HG03280 (cell line): ENCODE measurements at regions not wholly inside any gene's neighbourhood (a gene's known extent, or its start where the extent isn't known, plus 50 kb on each side); places are given as distances from the start of the nearest gene placed in this dataset.

Experiments used
- ATAC-seq: cut with Tn5 transposase; IDR thresholded peaks from one replicate; pipeline ENCODE4 v1.9.1; 2021; ENCODE audit warnings: mild to moderate bottlenecking, moderate library complexity; ENCODE audit not compliant: unreplicated experiment

DNA sequence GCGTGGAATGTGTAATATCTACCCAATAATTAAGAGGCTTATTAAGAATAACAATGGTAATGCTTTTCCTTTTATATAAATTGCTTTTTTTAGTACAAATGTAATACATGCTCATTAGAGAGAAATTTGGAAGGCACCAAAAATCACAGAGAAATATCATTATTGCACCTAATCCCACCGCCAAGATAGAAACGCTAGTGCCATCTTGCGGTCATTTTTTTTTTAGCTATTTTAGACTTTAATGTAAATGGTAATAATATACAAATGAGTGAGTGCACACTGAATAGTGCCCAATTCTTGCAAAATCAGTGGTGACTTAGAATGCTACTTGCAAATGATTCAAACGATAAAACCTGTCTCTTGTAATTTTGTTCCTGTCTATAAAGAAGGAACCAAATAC, 576.8 kb upstream of the TMEM132C start:
- ATAC-seq = no peak

DNA sequence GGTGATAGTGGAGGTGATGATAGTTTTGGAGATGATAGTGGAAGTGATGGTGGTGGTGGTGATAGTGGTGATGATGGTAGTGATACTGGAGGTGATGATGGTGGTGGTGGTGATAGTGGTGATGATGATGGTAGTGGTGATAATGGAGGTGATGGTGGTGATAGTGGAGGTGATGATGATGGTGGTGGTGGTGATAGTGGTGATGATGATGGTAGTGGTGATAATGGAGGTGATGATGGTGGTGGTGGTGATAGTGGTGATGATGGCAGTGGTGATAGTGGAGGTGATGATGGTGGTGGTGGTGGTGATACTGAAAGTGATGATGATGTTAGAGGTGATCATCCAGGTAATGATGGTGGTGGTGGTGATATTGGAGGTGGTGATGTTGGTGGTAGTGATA, 570.0 kb upstream of the TMEM132C start:
- ATAC-seq = no peak

DNA sequence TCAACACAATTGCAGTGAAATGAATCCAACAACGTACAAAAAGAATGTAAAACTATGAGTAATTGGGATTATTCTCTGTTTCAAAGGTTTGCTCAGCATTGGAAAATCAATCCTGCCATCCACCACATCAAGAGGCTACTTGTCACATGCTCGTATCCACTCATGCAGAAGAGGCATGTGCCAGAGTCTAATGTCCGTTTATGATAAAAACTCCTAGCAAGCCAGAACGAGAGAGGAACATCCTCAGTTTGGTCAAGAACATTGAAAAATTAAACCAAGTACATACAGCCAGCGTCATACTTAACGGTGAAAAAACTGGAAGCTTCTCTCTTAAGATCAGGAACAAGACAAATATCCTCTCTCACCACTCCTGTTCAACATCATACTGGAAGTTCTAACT, 563.9 kb upstream of the TMEM132C start:
- ATAC-seq = no peak

DNA sequence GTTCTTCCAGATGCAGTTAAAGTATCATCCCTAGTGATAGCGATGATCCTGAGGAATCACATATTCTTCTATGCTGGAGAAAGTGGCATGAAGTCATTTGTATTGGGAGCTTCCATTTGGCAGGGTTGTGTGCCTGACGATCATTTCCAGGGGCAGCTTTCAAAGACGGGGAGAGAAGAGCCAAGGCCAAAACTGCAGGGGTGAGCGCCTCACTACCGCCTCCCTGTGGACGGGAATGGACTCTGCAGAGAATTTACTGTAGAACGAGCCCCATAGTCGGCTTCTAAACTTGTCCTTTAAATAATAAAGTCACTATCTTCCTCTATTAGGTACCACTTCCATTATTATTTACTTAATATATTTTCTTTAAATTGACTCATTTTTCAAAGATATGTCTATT, 555.9 kb upstream of the TMEM132C start:
- ATAC-seq = no peak

DNA sequence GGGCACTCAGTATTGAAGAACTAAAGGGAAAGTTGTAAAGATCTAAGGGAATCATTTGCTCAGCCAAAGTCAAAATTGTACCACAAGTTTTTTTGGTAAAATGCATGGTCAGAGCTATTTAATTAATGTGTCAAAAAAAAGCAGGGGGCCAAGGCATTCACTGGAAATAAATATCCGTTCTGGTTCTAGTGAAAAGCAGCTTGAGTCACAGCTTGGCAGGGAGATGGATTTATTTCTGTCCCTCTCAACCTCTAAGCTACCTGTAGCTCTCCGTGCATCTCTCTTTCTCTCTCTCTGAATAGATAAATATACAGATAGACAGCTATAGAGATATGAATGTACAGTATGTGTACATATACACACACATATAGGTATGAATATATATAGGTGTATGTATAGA, 554.4 kb upstream of the TMEM132C start:
- no peak for ATAC-seq

DNA sequence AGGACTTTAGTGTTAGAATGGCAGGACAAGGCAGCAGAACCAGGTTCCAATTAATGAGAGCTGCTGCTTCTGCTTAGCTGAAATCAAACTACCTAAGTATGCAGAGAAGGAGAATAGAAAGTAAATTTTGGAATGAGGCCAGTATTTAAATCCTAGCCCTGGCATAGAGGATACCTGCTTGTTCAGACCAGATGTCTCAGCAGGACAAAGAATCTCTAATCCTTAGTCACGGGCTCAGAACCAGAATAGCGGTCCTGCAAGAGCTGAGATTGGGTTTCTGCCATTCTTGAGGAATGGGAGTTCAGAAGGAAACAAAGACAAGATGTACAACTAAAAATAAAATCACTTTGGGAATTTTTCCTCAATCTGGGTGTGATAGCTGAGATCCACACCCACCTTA, 550.8 kb upstream of the TMEM132C start:
- ATAC-seq = no peak

DNA sequence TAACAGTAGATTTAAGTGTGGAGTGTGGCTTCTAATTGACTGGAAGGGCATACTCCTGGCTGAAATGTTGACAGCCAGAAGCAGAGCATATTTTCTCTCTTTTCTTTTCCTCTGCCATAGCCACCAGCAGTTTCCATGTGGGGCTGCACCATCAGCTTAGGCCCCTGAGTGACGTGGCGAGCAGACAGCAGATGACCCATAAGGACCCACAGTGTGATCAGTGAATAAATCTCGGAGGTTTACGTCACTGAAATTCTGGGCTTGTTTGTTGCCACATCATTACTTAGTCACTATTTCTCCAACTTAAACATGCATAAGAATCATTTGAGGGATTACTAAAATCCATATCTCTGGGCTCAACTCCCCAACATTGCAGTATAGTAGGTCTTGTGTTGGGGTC, 549.7 kb upstream of the TMEM132C start:
- ATAC-seq = no peak

DNA sequence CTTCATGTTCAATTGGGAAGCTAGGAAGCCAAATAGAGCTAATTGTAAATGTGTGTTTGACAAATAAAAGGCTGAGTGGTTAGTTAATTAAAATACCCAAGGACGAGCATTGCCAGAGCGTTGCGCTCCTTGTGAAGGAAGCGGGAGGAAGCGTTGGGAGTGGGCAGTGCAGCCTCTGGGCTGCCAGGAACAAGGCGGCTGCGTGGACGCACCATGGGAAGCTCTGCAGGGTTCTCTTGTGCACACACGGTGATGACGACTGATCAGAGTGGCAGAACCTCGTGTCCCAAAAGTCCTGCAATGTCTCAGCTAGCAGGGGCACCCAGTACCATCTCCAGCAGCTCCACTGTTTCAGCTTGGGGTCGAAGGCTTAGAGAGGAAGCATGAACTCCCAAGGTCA, 546.6 kb upstream of the TMEM132C start:
- ATAC-seq = no peak

DNA sequence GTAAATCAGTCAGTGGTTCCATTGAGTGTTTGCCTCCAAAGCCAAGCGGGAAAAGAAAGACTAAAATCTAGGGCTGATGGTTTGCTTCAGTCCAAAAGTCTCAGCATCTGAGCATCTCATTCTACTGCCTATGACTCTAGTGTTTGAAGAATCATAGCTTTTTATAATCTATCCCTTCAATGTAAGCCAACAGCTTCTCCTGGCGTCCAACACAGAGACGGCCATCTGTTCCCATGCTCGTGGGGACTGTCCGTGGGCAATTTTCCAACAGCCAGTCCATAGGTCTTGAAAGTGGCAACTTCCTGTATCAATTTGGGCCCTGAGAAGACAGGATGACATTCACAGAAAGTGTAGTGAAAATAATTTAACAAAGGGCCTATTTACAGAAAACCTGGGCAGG, 544.4 kb upstream of the TMEM132C start:
- ATAC-seq = no peak

DNA sequence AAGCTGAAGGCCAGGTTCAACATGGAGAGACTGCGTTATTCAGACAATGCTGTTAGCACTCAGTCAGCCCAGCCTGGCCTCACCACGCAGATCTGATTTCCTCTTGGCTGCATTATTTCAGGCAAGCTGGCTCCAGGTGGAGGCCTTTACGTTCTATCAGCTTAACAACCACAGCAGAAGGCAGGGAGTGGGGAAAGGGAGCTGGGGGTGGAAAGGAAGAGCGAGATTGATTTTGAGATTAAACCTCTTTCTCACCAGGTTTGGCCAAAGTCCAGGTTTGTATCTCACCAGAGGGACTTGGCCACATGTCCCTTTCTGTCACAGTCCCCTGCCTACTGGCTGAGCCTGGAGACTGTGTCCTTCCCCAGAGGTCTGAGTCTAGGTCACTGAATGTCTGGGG, 543.7 kb upstream of the TMEM132C start:
- ATAC-seq = no peak

DNA sequence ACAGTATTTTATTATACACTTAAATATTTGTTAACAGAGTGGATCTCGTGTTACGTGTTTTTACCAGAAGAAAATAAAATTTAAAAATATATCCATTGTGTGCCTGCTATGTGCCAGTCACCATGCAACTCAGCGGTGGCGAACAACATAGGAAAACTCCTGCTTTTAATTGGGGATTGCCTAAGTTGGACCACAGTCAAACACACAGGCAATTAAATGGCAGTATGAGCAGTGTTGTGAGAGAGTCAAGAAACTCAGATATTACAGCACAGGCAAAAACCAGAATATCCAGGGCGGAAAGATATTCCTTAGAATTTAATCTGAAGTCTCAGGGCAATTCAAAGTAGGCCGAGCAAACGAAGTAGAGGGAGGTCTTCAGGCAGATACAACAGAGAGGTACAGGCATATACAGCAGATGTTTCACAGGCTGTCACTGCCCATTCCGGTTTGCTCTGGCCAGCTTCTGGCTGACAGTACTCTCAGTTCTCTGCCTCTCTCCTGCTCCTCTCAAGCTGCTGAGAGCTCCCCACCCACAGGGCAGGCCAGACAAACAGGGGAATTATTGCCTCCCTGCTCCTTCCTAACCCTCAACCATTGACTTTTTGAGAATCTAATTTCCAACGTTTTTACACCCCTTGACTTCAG, 540.2 kb upstream of the TMEM132C start:
- no peak for ATAC-seq

DNA sequence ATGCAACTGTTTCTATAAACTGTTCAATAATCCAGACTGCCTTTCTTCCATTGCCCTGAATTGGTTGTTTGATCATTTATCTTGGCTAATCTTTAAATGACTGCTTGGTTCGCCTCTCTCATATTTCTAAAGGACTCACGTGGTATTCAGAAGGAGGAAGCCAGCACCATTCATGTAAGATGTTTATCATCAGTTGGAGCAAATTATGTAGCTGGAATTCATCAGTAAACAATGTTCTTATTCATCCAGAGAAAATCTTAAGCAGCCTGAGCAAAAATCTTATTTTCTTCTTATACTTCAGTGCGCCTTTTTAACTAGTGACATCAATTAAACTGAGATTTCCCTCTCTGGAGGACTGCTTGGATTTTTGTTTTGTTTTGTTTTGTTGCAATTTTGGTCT, 538.7 kb upstream of the TMEM132C start:
- no peak for ATAC-seq

DNA sequence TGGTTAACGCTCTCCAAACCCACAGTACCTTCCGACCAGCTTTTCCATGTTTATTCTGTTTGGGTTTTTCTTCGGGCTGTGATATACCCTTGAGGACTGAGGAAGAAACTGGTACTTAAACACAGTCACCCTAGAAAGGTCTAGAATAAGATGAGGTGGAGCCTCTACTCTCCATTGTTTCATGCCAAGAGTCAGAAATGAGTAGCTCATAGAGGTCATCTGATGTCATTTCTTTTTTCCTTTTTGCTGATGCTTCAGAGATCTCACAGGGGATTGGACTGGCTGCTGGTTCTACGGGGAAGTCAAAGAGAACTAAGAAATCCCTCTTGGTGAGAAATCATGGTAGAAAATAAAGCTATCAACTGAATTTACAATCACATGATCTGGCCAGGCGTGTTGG, 538.2 kb upstream of the TMEM132C start:
- no peak for ATAC-seq

DNA sequence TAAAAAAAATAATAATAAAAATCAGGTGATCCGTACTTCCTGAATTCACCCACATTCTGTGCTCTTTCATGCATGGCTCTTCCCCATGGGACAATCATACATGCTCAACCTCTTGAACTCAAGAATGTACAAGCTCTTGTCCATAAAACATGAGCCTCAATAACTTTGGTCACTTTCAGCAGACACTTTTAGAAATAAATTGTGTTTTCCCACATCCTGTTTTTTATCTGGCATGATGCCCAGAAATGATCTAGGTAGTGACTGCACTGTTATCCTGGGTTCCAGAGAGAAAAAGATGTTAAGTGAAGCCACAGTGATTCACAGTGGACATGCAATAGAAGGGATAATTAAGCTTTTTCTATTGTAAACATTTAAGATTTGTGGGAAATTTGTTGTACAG, 537.6 kb upstream of the TMEM132C start:
- ATAC-seq = no peak

DNA sequence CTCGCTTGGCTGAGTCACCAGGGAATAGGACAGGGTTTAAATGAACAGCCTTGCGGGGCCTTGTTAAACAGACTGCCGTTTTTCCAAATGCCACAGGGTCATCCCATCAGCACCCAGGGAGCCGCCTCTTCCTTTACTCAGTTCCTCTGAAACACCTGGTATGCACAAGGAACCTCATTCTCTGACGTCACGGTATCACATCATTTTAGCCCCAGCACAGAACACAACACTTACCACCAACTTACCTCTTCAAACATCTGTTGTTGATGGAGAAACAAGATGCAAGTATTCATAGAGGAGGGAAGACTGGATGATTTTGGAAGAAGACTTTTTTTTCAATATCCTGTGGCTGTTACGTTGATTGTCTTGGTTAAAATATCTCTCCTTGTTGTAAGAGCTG, 535.3 kb upstream of the TMEM132C start:
- ATAC-seq = no peak

DNA sequence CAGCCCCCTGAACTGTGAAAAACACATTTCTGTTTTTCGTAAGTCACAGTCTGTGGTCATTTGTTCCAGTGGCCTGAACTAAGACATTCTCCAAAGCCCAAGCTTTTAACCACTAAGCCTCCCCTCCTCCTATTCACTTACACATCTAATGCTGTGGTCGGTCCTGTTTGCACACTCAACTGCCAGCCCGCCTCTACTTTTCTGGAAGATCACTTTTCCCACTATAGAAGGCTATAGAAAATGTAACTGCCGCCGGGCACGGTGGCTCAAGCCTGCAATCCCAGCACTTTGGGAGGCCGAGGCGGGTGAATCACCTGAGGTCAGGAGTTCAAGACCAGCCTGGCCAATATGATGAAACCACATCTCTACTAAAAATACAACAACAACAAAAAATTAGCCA, 524.7 kb upstream of the TMEM132C start:
- no peak for ATAC-seq

DNA sequence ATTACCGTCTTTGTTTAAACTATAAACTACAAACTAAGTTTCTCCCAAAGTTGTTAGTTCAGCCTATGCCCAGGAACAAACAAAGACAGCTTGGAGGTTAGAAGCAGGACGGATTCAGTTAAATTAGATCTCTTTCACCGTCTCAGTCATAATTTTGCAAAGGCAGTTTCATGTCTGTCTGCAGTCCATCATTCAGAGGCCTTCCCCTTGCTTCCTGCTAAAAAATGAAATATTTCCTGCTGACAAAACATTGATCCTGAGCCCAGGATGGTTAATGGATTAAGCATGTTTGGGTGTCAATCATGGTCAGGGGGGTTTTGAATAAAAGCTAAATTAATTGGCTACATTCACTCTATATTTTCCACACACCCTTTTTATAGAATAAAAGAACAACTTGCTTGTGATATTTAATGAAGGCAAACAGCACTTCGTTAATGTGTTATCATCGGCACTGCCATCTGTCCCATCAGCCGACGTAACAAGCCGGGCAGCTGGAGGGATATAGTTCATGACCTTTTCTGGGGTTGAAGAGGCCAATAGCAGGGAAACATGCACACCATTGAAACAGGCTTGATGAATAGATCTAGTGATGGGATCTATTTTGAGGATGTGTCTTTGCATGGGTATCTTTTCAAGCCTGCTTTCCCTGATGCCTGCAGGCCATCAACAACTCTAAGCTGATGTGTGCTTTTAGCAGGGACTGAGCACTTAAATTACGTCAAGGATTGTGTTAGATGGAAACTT, 521.3 kb upstream of the TMEM132C start:
- no peak for ATAC-seq

DNA sequence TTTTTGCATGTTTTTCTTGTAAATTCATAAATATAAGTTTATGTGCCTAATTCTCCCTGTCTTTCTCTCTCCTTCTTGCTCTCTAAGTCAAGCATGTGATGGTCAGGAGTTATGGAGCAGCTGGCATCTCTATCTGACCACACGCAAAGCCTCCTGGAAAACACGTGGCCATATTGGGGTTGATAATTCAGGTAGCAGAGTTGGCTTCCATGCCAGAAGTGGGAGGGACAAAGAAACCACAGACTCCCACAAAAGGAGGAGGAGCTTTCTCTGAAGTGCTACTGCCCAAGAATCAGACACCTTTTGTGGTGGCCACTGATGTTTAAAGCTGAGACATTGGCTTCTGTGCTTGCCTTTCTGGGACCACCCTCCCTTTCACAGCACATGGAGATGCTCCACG, 517.6 kb upstream of the TMEM132C start:
- ATAC-seq = no peak

DNA sequence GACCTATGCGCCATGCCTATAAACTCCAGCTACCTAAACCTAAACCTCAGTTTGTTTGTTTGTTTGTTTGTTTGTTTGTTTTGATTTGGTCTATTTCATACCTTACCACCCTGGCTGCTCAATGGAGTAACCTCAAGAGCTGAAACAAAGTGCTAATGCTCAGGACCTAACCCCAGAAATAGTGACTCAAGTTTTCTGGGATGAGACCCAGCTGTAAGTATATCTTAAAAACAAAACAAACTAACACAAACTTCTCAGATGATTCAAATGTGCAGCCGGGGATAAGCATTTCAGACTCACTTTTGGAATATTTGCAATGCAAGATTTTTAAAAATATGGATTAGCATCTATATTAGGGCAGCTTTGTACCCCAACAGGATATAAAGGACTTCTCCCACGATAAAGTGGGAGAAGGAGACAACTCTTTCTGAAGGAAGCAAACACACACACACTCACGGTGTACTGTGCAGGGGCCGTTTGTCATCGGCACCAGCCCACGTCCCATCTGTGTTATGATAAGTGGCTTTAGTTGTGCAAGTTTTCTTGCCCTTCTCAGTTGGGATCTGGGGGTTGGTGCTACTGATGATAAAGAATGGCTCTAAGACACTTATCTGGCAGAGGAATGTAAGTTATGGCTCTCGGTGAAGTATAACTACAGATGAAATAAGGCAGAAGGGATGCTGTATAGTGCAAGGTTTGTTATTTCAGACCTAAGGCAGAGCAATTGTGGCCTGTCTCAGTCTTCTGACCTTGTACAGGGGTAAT, 516.7 kb upstream of the TMEM132C start:
- ATAC-seq = no peak

DNA sequence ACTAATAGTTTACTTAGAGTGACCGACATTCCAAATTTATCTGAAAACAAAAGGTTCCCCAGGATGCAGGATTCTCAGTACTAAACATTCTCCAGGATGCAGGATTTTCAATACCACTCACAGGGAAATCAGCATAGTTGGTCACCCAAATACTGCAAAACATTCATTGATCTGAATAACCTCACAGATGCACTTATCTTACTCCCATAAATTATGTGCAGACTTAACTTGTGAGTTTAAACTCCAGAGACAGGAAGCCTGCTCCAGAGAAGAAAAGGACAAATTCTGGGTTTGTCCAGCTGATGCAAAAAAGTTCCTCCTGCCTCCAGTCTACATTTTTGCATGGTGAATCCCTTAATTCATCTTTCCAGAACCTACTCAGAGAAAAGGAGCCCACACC, 514.2 kb upstream of the TMEM132C start:
- no peak for ATAC-seq

DNA sequence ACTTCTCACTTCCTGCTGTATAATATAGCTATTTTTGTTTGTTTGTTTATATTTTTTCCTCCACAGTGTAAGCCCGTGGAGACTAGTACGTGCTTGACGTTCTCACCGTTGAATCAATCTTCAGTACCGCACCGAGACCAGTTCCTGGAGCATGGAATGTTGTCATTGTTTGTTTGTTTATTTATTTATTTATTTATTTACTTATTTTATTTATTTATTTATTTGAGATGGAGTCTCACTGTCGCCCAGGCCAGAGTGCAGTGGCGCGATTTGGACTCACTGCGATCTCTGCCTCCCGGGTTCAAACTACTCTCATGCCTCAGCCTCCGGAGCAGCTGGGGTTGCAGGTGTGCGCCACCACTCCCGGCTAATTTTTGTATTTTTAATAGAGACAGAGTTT, 506.6 kb upstream of the TMEM132C start:
- ATAC-seq = no peak

DNA sequence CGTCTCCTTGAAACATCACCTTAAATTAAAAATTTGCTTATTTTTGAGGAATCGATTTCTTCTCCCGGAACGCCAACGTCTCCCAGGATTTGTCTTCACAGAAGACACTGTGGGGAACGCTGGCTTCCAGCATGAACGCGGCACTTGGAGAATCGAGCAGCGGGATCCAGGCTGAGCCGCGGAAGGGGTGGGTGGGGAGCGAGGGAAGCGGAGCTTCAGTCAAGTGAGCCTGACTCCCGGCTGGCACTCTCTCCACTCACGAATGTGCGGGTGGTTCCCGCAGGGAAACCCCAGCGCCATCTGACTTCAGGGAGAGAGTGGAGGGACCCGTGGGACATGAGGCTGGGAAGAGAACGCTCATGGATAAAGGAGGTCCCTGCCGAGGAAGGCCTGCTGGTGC, 506.0 kb upstream of the TMEM132C start:
- no peak for ATAC-seq
